ENCODE measurements at regions not wholly inside any gene's neighbourhood (a gene's known extent, or its start where the extent isn't known, plus 50 kb on each side); places are given as distances from the start of the nearest gene placed in this dataset.
A peak's percentile ranks its signal among the peaks of the same experiment; 100 is the strongest.

DNA sequence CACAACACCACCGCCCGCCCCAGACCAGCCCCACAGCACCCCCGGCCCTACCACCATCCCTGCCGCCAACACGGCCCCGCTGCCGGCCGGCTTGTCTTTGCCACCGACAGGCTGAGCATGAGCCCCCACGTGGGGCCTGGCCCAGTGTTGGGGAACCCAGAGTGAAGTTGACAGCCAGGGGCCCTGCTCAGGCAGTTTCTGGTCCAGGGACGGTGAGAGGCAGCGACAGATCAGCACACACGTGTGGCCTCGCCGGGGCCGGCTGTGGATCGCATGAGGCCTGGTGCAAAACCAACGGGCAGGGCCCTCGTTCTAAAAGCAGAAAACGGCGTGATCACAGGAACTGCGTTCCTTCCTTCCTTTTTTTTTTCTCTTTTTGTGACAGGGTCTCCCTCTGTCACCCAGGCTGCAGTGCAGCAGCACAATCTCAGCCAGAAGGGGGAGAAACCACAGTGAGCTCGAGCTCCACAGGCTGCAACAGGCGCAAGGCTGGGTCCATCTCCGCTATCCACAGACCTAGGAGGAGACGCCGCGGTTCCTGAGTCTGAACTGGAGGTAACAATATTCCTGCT lies 50.5 kb upstream of the FBRSL1 start:
- DNase-seq (ENCODE audit: low read depth in 2 of 2): no peak

- DNase-seq (ENCODE audit: low read depth in 2 of 2): no peak
Measured at GRCh38 chr12:132438726-132439125, 51.2 kb upstream of the FBRSL1 start.

DNA sequence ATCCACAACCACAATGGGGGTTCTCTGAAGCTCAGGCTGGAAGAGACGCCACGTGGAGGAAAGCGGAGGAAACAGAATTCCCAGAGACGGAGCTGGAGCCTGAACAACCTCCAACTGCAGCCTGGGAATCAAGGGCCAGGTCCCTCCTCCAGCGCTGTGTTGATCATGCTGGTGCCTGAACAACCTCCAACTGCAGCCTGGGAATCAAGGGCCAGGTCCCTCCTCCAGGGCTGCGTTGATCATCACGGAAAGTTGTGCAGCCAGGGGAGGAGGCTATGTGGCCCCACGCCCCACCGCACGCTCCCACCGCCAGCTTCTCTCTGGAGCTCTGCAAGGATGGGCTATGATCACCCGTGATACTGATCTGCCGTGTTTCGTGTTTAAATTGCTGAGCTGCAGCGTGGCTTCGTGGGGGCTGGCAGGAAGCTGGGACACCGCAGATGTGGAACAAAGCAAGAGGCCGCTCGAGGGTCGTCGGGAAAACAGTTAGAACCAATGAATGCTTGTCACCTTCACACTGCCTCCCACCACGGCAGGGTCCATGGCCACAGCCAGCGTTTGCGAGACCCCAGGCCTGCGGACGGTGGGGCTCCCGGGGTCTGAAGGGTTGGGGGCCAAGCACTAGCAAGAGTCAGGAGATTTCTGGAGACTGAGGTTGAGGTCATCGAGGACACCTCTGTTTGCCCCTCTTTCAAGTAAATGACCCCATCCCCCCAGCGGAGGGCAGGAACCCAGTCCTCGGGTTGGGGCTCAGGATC lies 51.8 kb upstream of the FBRSL1 start:
- DNase-seq (ENCODE audit: low read depth in 2 of 2): no peak

GRCh38 chr12:132437252-132437932 lies 52.6 kb upstream of the FBRSL1 start:
- DNase-seq (ENCODE audit: low read depth in 2 of 2): no peak

- no peak for DNase-seq (ENCODE audit: low read depth in 2 of 2)
Measured at GRCh38 chr12:132436791-132437251, 53.1 kb upstream of the FBRSL1 start.

DNA sequence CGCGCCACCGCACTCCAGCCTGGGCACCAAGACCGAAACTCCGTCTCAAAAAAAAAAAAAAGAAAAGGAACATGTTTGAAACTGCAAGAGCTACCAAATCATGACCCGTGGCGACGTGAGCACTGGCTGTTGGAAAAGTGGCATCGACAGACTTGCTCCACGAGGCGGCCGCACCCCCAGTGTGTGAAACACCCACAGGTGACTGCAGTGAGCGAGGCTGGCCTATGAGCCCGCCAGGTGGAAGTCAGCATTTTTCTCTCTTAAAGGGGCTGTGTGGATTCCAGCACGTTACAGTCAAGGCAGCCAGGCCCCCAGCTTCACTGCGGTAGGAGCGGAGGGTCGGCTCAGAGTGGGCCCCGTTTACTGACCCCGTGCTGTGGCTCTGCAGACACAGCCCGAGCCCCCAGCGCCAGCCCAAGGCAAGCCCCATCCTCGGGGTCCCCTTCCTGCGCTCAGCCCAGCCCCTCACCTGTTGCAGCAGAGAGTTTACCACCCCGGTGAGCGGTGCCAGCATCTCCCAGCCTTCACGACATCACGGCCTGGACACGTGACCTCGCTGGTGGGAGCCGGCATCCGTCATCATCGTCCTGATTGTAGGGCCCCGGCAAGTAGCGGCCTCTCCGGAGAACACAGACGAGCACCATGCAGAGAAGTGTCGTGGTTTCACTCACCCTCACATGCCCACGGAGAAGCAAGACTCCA lies 54.3 kb upstream of the FBRSL1 start:
- no peak for DNase-seq (ENCODE audit: low read depth in 2 of 2)

- no peak for DNase-seq (ENCODE audit: low read depth in 2 of 2)
Measured at GRCh38 chr12:132433641-132434395, 56.1 kb upstream of the FBRSL1 start.

DNA sequence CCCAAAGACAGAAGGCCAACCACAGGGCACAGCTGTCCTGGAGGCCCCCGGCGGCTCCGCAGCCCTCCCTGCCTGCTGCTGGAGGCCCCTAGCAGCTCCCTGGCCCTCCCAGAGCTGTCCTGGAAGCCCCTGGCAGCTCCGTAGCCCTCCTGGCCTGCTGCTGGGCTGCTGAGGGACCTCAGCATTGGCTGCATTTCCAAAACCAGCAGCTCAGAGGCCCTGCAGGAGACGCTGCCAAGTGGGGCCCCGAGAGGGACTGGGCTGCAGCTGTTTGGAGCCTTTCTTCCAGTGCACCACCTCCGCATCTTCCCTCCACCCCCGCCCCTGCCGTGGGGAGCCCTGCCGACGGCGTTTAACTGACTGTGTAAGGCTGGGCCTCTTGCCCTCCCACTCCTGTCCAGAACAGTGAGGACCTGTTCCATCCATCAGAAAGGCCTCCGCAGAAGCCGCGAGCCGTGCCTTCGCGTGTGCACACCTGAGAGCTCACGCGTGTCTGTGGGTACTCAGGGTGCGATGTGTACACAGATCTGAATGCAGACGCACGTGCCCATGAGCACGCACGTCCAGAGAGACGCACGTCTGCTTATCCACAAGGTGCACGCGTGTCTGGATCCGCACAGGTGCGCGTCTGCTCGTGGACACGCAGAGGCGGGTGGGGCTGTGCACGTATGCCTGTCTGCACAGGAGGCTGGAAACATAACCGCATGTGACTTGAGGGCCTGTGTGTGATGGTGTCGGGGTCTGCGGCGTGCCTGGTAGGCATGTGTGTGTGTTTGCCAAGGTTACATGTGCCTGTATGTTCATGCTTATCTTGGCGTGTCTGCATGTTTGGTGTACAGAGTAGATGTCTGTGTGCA lies 57.0 kb upstream of the FBRSL1 start:
- DNase-seq (ENCODE audit: low read depth in 2 of 2): no peak

- no peak for DNase-seq (ENCODE audit: low read depth in 2 of 2)
Measured at GRCh38 chr12:132432126-132432705, 57.7 kb upstream of the FBRSL1 start.

GRCh38 chr12:132430838-132431774 lies 58.8 kb upstream of the FBRSL1 start:
- DNase-seq (ENCODE audit: low read depth in 2 of 2): no peak

GRCh38 chr12:132429946-132430643 lies 59.9 kb upstream of the FBRSL1 start:
- peak; percentile 19 to 32 for DNase-seq (ENCODE audit: low read depth in 2 of 2)

DNA sequence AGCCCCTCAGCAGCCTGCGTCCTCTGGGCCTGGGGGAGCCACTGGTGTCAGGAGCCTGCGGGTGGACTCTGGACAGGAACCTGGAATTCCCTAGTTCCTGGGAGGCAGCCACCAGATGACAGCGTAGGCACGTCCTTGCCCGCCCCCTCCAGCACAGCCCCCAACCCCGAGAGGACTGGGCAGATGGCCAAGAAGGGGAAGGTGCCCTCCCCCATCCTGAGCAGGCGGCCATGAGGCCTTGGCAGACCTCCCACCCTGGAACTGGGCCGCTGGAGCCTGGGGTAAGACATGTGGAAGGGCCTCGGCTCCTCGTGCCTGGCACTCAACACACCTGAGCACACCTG lies 60.4 kb upstream of the FBRSL1 start:
- no peak for DNase-seq (ENCODE audit: low read depth in 2 of 2)

DNA sequence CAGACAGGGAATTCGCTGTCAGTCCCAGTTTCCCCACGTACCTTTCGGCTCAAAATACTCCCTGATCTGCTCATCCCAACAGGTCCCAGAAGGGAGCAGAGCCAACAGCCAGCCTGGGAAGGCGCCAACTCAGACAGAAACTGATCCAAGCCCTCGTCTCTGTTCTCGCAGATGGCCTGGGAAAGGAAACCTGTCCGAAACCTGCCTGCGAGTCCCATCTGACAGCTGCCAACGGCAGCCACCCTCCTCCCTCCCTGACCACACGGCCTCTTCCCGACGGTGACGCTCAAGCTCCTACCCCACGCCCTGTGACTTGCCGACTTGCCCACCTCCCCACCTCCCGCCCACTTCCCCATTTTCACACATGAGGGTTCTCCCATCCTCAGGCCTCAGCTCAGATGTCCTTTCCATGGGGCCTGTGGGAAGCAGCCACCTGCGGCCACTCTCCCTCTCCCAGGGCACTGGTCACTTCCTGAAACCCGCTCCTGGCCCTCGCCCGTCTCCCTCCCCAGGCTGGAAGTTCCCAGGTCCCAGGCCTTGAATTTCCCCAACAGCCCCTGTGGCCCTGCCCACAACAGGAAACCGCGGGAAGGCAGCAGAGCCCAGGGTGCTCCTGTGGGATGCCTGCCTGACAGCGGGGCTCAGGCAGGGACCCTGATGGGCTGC lies 60.9 kb upstream of the FBRSL1 start:
- no peak for DNase-seq (ENCODE audit: low read depth in 2 of 2)

DNA sequence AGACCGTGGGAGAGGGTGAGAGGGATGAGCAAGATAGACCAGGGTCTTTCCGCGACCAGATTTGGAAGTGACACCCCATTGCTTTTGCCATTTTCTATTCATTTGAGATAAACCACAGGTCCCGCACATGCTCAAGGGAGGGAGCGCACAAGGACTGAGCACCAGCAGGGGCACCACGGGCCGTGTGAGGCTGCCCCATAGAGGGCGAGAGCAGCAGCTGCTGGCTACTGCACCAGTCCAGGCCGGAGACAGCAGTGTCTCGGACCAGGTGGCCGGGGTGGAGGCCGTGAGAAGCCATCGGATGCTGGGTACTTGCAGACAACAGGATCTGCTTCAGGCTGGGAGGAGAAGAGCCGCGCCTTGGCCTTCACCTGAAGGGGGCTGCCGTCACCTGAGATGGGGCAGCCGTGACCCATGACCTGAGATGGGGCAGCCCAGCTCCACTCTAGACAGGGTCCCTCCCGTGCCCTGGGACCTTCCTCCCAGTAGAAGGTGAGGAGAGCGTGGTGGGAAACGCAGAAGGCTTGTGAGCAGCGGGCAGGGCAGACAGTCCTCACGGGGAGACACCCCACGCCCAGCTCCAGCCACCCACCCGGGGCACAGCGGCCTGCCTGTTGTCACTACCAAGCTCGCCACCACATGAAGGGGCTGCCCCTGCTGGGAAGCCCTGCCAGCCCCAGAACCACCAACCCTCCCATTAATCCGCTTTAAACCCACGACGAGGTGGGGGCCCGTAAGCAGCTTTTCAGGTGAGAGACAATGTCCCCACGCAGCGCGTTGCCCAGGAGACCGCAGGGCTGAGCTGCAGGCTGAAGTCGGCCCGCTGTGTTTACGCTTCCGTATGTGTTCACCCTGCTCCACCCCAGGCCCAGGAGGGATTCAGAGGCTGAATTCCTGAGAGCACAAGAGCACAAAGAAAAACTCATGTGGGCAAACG lies 61.7 kb upstream of the FBRSL1 start:
- no peak for DNase-seq (ENCODE audit: low read depth in 2 of 2)

- no peak for DNase-seq (ENCODE audit: low read depth in 2 of 2)
Measured at GRCh38 chr12:132427174-132427768, 62.7 kb upstream of the FBRSL1 start.

- DNase-seq (ENCODE audit: low read depth in 2 of 2): no peak
Measured at GRCh38 chr12:132426349-132427173, 63.4 kb upstream of the FBRSL1 start.

Measured in stimulated activated CD8-positive, alpha-beta memory T cell treated with anti-CD3 and anti-CD28 coated beads, Interleukin-7, amount 100 ng/mL, for 1 hour (primary cell).